ENCODE measurements at regions not wholly inside any gene's neighbourhood (a gene's known extent, or its start where the extent isn't known, plus 50 kb on each side); places are given as distances from the start of the nearest gene placed in this dataset.

GRCh38 chr5:85651731-85652130, 966.0 kb upstream of the COX7C start:
- no peak for TF ChIP-seq CTCF (IDR thresholded peaks at IDR 0.05; ENCODE audit: control extremely low read depth in 1 of 3, insufficient read depth in 1 of 3, low read depth in 1 of 3, low read length in 3 of 3)
- TF ChIP-seq E2F6 (IDR thresholded peaks at IDR 0.05): no peak
- no peak for TF ChIP-seq RFX5 (IDR thresholded peaks at IDR 0.05; ENCODE audit: borderline replicate concordance, low read depth, low read length)
- no peak for TF ChIP-seq POLR2A (IDR thresholded peaks at IDR 0.05; ENCODE audit: control extremely low read depth in 1 of 2, low read depth in 2 of 2, low read length in 2 of 2)
- no peak for TF ChIP-seq EP300 (IDR thresholded peaks at IDR 0.05; ENCODE audit: borderline replicate concordance in 1 of 2, low read depth in 2 of 2, low read length in 2 of 2)
- TF ChIP-seq TBP (IDR thresholded peaks at IDR 0.05; ENCODE audit: low read depth, low read length): no peak

Data from H1 (cell line).